H1 (cell line): ENCODE measurements at regions not wholly inside any gene's neighbourhood (a gene's known extent, or its start where the extent isn't known, plus 50 kb on each side); places are given as distances from the start of the nearest gene placed in this dataset.

ENCODE experiments used
- CTCF ChIA-PET: fragments of 300-600 bp; sonication (Branson Sonifier 250); formaldehyde crosslinking; loops from one replicate; lab custom pipeline; 2021; ENCODE audit not compliant: partially characterized antibody; lab: Charles Lee
- POLR2A ChIA-PET: fragments of 300-600 bp; sonication (Branson Sonifier 250); formaldehyde crosslinking; loops from one replicate; lab custom pipeline; 2021; ENCODE audit warnings: inconsistent platforms; ENCODE audit not compliant: partially characterized antibody; lab: Charles Lee
- DNase-seq, 2 experiments: peaks; one replicate each; pipeline versions ENCODE4 v3.0.0 to v3.0.0-alpha.2; 2010 to 2022; ENCODE audit warnings: low spot score in 2 of 2, low read depth in 1 of 2, mixed read lengths in 1 of 2
- FAIRE-seq: peaks from 2 replicates; lab custom pipeline; 2011; peaks lifted over from hg19 to GRCh38; lab: Jason Lieb, UNC
- H2AFZ ChIP-seq: 2 replicates; pipeline ENCODE4 v1.8.1; 2012; ENCODE audit warnings: low read length, inconsistent platforms
- H2AK5ac ChIP-seq: 2 replicates; pipeline ENCODE4 v1.6.1; 2013; ENCODE audit warnings: low read depth, low read length
- H2BK120ac ChIP-seq: replicated peaks from 2 replicates; pipeline ENCODE3; 2013; ENCODE audit warnings: low read depth, low read length, inconsistent platforms
- H2BK12ac ChIP-seq: 2 replicates; pipeline ENCODE4 v1.6.1; 2013; ENCODE audit warnings: low read depth, low read length
- H2BK15ac ChIP-seq: 2 replicates; pipeline ENCODE4 v1.6.1; 2013; ENCODE audit warnings: low read length
- H2BK20ac ChIP-seq: 2 replicates; pipeline ENCODE4 v1.6.1; 2013; ENCODE audit warnings: low read length
- H2BK5ac ChIP-seq: 2 replicates; pipeline ENCODE4 v1.6.1; 2013; ENCODE audit warnings: low read depth, low read length
- H3K14ac ChIP-seq: 2 replicates; pipeline ENCODE4 v1.6.1; 2013; ENCODE audit warnings: inconsistent platforms; ENCODE audit not compliant: insufficient read length
- H3K18ac ChIP-seq: 2 replicates; pipeline ENCODE4 v1.6.1; 2013; ENCODE audit warnings: low read length; ENCODE audit errors: extremely low read depth
- H3K23ac ChIP-seq: 2 replicates; pipeline ENCODE4 v1.6.1; 2013; ENCODE audit warnings: inconsistent platforms; ENCODE audit not compliant: insufficient read length
- H3K23me2 ChIP-seq: 2 replicates; pipeline ENCODE4 v1.6.1; 2013; ENCODE audit warnings: low read depth, low read length
- H3K27ac ChIP-seq: 2 replicates; pipeline ENCODE4 v1.6.1; 2011; ENCODE audit warnings: low read depth, low read length, inconsistent platforms
- H3K27me3 ChIP-seq, 4 experiments: replicated peaks in 1 of 4; 1 replicate in 1 of 4; 2 replicates in 3 of 4; pipeline versions ENCODE4 v1.6.1 to v1.8.1; 2011 to 2013; ENCODE audit warnings: low read length in 3 of 4, mild to moderate bottlenecking in 3 of 4, inconsistent platforms in 2 of 4, mixed read lengths in 2 of 4, moderate library complexity in 1 of 4; ENCODE audit not compliant: control insufficient read depth in 3 of 4, insufficient read depth in 3 of 4; ENCODE audit errors: extremely low read depth in 1 of 4
- H3K36me3 ChIP-seq, 4 experiments: 2 replicates each; pipeline versions ENCODE4 v1.6.1 to v1.8.1; 2011 to 2013; ENCODE audit warnings: mild to moderate bottlenecking in 4 of 4, low read length in 3 of 4, moderate library complexity in 2 of 4, control low read depth in 1 of 4, inconsistent platforms in 1 of 4; ENCODE audit not compliant: insufficient read depth in 4 of 4, control insufficient read depth in 2 of 4
- H3K4ac ChIP-seq: replicated peaks from 2 replicates; pipeline ENCODE3; 2013; ENCODE audit warnings: low read length, low read depth, mixed read lengths, inconsistent platforms; ENCODE audit not compliant: insufficient read length
- H3K4me1 ChIP-seq, 4 experiments: replicated peaks in 1 of 4; 1 replicate in 1 of 4; 2 replicates in 3 of 4; pipeline versions ENCODE4 v1.6.1 to v1.8.1; 2011 to 2013; ENCODE audit warnings: low read length in 3 of 4, inconsistent platforms in 2 of 4, mixed read lengths in 1 of 4; ENCODE audit not compliant: insufficient read depth in 4 of 4, control insufficient read depth in 3 of 4
- H3K4me2 ChIP-seq, 2 experiments: 2 replicates each; pipeline versions ENCODE4 v1.6.1 to v1.8.1; 2011 to 2013; ENCODE audit warnings: low read depth in 2 of 2, low read length in 2 of 2, control low read depth in 1 of 2, inconsistent platforms in 1 of 2, mild to moderate bottlenecking in 1 of 2; ENCODE audit not compliant: insufficient read depth in 1 of 2
- H3K4me3 ChIP-seq, 4 experiments: fragments of 200-600, 300-600 bp in 1 of 4; sonication (generic), shearing (Covaris generic), sonication (Bioruptor Twin) in 1 of 4; 2 replicates each; pipeline versions ENCODE4 v1.5.1 to v1.8.1; 2011 to 2016; ENCODE audit warnings: low read length in 4 of 4, low read depth in 3 of 4, control low read depth in 2 of 4, inconsistent platforms in 2 of 4, mild to moderate bottlenecking in 2 of 4, mixed read lengths in 1 of 4, moderate library complexity in 1 of 4; ENCODE audit not compliant: insufficient read depth in 2 of 4; ENCODE audit errors: extremely low read depth in 1 of 4
- H3K56ac ChIP-seq: replicated peaks from 2 replicates; pipeline ENCODE3; 2013; ENCODE audit warnings: low read depth, mild to moderate bottlenecking, mixed read lengths, low read length, inconsistent platforms; ENCODE audit not compliant: insufficient read length
- H3K79me1 ChIP-seq: 2 replicates; pipeline ENCODE4 v1.6.1; 2013; ENCODE audit warnings: low read depth, low read length, control low read depth
- H3K79me2 ChIP-seq, 2 experiments: 2 replicates each; pipeline versions ENCODE4 v1.6.1 to v1.8.1; 2012 to 2013; ENCODE audit warnings: low read length in 2 of 2, mild to moderate bottlenecking in 2 of 2, inconsistent platforms in 1 of 2; ENCODE audit not compliant: insufficient read depth in 2 of 2, control insufficient read depth in 1 of 2
- H3K9ac ChIP-seq, 4 experiments: replicated peaks in 1 of 4; 1 replicate in 1 of 4; 2 replicates in 3 of 4; pipeline versions ENCODE4 v1.6.1 to v1.8.1; 2011 to 2013; ENCODE audit warnings: low read depth in 3 of 4, low read length in 3 of 4, control low read depth in 2 of 4, mild to moderate bottlenecking in 2 of 4, moderate library complexity in 2 of 4, inconsistent platforms in 1 of 4; ENCODE audit errors: extremely low read depth in 1 of 4
- H3K9me3 ChIP-seq, 2 experiments: 2 replicates each; pipeline versions ENCODE4 v1.6.1 to v1.8.1; 2012 to 2013; ENCODE audit warnings: mild to moderate bottlenecking in 2 of 2, moderate library complexity in 2 of 2, control low read depth in 1 of 2, inconsistent platforms in 1 of 2, low read depth in 1 of 2, low read length in 1 of 2, mixed read lengths in 1 of 2; ENCODE audit not compliant: insufficient read depth in 2 of 2
- H4K20me1 ChIP-seq, 2 experiments: replicated peaks in 1 of 2; 2 replicates each; pipeline versions ENCODE3 to v1.8.1; 2011 to 2013; ENCODE audit warnings: inconsistent platforms in 2 of 2, low read length in 2 of 2, mild to moderate bottlenecking in 1 of 2; ENCODE audit not compliant: insufficient read depth in 2 of 2, control insufficient read depth in 1 of 2
- H4K5ac ChIP-seq: 2 replicates; pipeline ENCODE4 v1.6.1; 2013; ENCODE audit warnings: low read length, low read depth, mixed read lengths, inconsistent platforms; ENCODE audit not compliant: insufficient read length
- H4K8ac ChIP-seq: 2 replicates; pipeline ENCODE4 v1.8.0; 2013; ENCODE audit warnings: mild to moderate bottlenecking, moderate library complexity, low read length, inconsistent platforms; ENCODE audit not compliant: insufficient read depth; ENCODE audit errors: extremely low read depth
- H4K91ac ChIP-seq: replicated peaks from 2 replicates; pipeline ENCODE3; 2013; ENCODE audit warnings: low read length, mixed read lengths, inconsistent platforms; ENCODE audit not compliant: insufficient read length
- BCL11A ChIP-seq, 2 experiments: IDR thresholded peaks; one replicate each; pipeline ENCODE4 v1.6.1; 2011; ENCODE audit warnings: low read depth in 2 of 2, low read length in 2 of 2, mild to moderate bottlenecking in 2 of 2
- CBX5 ChIP-seq: fragments of 300-800, 300-1000 bp; sonication (generic); IDR thresholded peaks from 2 replicates; pipeline ENCODE4 v1.7.1; 2016; ENCODE audit warnings: antibody characterized with exemption, low read length, low read depth
- CHD2 ChIP-seq: IDR thresholded peaks from 2 replicates; pipeline ENCODE4 v1.6.1; 2012; ENCODE audit warnings: low read length, improper control_type of control experiment
- E2F6 ChIP-seq: IDR thresholded peaks from 2 replicates; pipeline ENCODE4 v1.6.1; 2012; ENCODE audit warnings: inconsistent platforms
- KDM4A ChIP-seq: IDR thresholded peaks from one replicate; pipeline ENCODE4 v1.7.1; 2012; ENCODE audit warnings: low read depth, mild to moderate bottlenecking, moderate library complexity, low read length, inconsistent platforms; ENCODE audit not compliant: severe bottlenecking
- TAF7 ChIP-seq: optimal IDR thresholded peaks from 2 replicates; pipeline ENCODE3; 2011; ENCODE audit warnings: low read depth, mild to moderate bottlenecking, inconsistent platforms, low read length, moderate library complexity, borderline replicate concordance
- TEAD4 ChIP-seq: IDR thresholded peaks from 2 replicates; pipeline ENCODE4 v1.6.1; 2012; ENCODE audit warnings: low read depth, low read length, inconsistent platforms, mixed read lengths

- DNase-seq (no peak), FAIRE-seq (no peak)
- H3K23me2 ChIP-seq, result no peaks in the 10 kb centered on the region
- H2BK20ac ChIP-seq, result no peak overlapping the region
- H3K79me1 ChIP-seq, result no peaks in the 10 kb centered on the region
- no peaks in the 10 kb centered on the region for H4K20me1 ChIP-seq
- H3K4ac ChIP-seq, result no peak overlapping the region
- H3K9me3 ChIP-seq, result no peaks in the 10 kb centered on the region
- H2BK15ac ChIP-seq, result no peak overlapping the region
- H3K18ac ChIP-seq, result no peak overlapping the region
- H2AK5ac ChIP-seq, result no peak overlapping the region
- H3K27ac ChIP-seq, result no peak overlapping the region
- H4K91ac ChIP-seq, result no peak overlapping the region
- no peak overlapping the region for H4K8ac ChIP-seq
- no peak overlapping the region for H3K4me2 ChIP-seq
- TF ChIP-seq TAF7 (no peak), BCL11A (IDR thresholded peaks at IDR 0.05; ENCODE audit: low read depth in 2 of 2, low read length in 2 of 2) (no peak), TEAD4 (no peak), CBX5 (no peak), CHD2 (no peak), E2F6 (no peak), KDM4A (no peak)
- no peak overlapping the region for H3K23ac ChIP-seq
- no peak overlapping the region for H3K14ac ChIP-seq
- no peak overlapping the region for H3K9ac ChIP-seq
- H3K56ac ChIP-seq, result no peak overlapping the region
- ChIA-PET CTCF (no interaction called here), POLR2A (no interaction called here)
- H3K27me3 ChIP-seq, result no peaks in the 10 kb centered on the region
- H2BK120ac ChIP-seq, result no peak overlapping the region
- H3K79me2 ChIP-seq, result no peaks in the 10 kb centered on the region
- H3K36me3 ChIP-seq, result no peaks in the 10 kb centered on the region
- H3K4me1 ChIP-seq, result peaks cover 0 to 2% (median 0%) of the 10 kb centered on the region in 4 experiments; a peak in 1 of 7 replicates
- no peak overlapping the region for H2BK5ac ChIP-seq
- H3K4me3 ChIP-seq, result no peak overlapping the region
- no peak overlapping the region for H2BK12ac ChIP-seq
- H2AFZ ChIP-seq, result no peak overlapping the region
- H4K5ac ChIP-seq, result no peak overlapping the region
Observed at GRCh38 chr2:51220606-51221005, 188.7 kb upstream of the NRXN1 start.
